ENCODE measurements at regions not wholly inside any gene's neighbourhood (a gene's known extent, or its start where the extent isn't known, plus 50 kb on each side); places are given as distances from the start of the nearest gene placed in this dataset.

DNA sequence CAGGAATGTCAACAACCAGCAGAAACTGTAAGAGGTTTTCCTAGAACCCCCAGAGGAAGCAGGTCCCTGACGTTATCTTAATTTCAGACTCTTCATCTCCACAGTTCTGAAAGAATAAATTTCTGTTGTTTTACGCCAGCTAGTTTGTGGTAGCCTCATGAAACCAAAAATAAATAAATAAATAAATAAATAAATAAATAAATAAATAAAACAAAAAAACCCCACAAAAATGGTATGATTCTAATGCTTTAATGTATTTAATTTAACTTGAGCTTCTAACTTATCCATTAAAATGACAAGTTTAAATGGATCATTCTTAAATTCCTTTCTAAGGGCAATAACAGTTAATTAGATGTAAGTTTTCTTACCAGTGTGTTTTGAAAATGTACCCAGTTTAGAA is 293.8 kb upstream of the ADAMTS5 start:
- TF ChIP-seq, protein P1, sequence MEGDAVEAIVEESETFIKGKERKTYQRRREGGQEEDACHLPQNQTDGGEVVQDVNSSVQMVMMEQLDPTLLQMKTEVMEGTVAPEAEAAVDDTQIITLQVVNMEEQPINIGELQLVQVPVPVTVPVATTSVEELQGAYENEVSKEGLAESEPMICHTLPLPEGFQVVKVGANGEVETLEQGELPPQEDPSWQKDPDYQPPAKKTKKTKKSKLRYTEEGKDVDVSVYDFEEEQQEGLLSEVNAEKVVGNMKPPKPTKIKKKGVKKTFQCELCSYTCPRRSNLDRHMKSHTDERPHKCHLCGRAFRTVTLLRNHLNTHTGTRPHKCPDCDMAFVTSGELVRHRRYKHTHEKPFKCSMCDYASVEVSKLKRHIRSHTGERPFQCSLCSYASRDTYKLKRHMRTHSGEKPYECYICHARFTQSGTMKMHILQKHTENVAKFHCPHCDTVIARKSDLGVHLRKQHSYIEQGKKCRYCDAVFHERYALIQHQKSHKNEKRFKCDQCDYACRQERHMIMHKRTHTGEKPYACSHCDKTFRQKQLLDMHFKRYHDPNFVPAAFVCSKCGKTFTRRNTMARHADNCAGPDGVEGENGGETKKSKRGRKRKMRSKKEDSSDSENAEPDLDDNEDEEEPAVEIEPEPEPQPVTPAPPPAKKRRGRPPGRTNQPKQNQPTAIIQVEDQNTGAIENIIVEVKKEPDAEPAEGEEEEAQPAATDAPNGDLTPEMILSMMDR (IDR thresholded peaks at IDR 0.05), result no peak
- TF ChIP-seq, protein P2, sequence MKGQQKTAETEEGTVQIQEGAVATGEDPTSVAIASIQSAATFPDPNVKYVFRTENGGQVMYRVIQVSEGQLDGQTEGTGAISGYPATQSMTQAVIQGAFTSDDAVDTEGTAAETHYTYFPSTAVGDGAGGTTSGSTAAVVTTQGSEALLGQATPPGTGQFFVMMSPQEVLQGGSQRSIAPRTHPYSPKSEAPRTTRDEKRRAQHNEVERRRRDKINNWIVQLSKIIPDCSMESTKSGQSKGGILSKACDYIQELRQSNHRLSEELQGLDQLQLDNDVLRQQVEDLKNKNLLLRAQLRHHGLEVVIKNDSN (CRISPR knock-in tag; IDR thresholded peaks at IDR 0.05), result no peak
- TF ChIP-seq, protein P3, sequence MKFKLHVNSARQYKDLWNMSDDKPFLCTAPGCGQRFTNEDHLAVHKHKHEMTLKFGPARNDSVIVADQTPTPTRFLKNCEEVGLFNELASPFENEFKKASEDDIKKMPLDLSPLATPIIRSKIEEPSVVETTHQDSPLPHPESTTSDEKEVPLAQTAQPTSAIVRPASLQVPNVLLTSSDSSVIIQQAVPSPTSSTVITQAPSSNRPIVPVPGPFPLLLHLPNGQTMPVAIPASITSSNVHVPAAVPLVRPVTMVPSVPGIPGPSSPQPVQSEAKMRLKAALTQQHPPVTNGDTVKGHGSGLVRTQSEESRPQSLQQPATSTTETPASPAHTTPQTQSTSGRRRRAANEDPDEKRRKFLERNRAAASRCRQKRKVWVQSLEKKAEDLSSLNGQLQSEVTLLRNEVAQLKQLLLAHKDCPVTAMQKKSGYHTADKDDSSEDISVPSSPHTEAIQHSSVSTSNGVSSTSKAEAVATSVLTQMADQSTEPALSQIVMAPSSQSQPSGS (CRISPR knock-in tag; IDR thresholded peaks at IDR 0.05; ENCODE audit: borderline replicate concordance, low read depth), result no peak
